ENCODE measurements at regions not wholly inside any gene's neighbourhood (a gene's known extent, or its start where the extent isn't known, plus 50 kb on each side); places are given as distances from the start of the nearest gene placed in this dataset.

DNA sequence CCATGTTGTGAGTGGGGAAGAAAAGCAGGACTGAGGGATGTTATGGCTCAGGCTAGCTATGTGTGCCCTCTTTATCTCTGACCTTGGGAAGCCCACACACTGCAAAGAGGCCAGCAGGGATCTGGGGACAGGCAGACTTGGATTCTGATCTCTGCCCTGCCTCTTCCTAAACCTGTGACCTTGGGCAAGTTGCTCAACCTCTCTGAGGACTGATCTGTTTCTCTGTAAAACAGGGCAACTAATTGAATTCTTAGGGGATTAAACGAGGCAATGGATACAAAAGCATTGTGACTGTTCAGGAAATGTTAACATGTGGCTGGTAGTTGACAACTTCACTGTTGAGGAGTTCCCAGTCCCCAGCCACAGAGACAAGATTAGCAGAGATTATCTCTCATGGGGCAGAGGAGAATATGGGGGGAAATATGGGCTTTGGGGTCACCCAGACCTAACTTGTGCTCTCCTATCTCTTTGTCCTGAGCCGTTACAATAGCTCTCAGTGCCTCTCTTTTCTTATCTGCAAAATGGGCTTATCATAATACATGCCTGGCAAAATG lies 184.7 kb upstream of the GLI2 start:
- DNase-seq (ENCODE audit: low read depth, low spot score), result no peak
- H3K4me3 ChIP-seq (ENCODE audit: low read length), result no peak overlapping the region

GRCh38 chr2:120551522-120551921 lies 184.1 kb upstream of the GLI2 start:
- DNase-seq (ENCODE audit: low read depth, low spot score), result no peak

DNA sequence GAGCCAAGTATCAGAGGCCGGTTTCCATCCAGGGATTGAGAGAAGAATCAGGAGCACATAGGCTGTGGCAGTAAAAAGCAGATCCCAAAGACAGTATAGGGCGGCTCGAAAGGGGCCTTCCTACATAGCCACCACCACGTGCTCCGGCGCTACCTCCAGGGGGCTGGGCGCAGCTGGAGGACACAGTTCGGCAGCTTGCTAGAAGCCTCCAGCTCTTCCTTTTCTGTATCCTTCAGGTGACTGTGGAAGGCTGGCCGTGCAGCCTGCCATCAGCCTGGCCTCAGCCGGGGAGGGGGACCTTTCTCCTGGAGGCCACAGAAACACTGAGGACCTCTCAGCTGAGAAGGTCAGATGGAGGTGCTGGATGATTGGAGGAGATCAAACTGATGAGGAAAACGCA lies 183.6 kb upstream of the GLI2 start:
- H3K4me3 ChIP-seq (ENCODE audit: low read length), result no peak overlapping the region
- DNase-seq (ENCODE audit: low read depth, low spot score), result no peak

More at GRCh38 chr2:120551522-120551921, 184.1 kb upstream of the GLI2 start:
- no peak overlapping the region for H3K4me3 ChIP-seq (ENCODE audit: low read length)

- DNase-seq (ENCODE audit: low read depth, low spot score), result peak; percentile 6
- H3K4me3 ChIP-seq (ENCODE audit: low read length), result no peak overlapping the region
Observed at GRCh38 chr2:120552800-120553481, 182.7 kb upstream of the GLI2 start.

DNA sequence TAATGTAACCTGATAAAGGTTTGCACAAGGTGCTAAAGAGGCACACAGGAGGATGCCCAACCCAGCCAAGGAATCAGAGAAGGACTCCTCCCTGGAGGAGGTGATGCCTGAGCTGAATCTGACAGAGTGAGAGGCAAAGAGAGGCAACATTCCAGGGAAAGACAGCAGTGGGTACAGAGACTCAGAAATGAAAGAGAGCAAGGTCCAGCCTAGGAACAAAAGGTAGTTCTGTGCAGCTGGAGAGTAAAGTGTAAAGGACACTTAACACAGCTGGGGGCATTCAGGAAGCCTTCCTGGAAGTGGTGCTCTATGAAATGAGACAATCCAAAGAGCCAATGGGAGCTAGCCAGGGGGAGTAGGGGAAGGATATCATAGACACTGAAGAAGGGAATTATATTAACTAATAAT lies 181.0 kb upstream of the GLI2 start:
- DNase-seq (ENCODE audit: low read depth, low spot score), result no peak
- H3K4me3 ChIP-seq (ENCODE audit: low read length), result no peak overlapping the region

- no peak overlapping the region for H3K4me3 ChIP-seq (ENCODE audit: low read length)
- no peak for DNase-seq (ENCODE audit: low read depth, low spot score)
Observed at GRCh38 chr2:120555092-120555491, 180.6 kb upstream of the GLI2 start.

DNA sequence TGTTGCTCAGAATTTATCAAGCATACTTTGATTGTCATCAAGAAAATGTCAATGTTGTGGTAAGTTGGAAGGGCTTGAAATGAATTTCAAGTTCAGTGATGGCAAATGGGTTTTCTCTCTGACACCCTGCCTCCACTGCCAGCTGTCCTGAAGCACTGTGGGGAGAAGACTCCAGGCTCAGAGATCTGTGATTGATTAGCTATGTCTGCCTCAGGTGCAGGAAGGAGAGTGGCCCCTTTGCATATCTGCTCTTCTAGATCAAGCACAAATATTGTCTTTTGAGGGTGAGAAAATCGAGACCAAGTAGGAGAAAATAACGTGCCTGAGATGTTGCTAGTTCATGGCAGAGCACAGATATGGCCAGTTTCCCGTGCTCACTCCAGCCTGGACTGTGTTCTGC lies 178.8 kb upstream of the GLI2 start:
- H3K4me3 ChIP-seq (ENCODE audit: low read length), result no peak overlapping the region
- DNase-seq (ENCODE audit: low read depth, low spot score), result peak; percentile 37

DNA sequence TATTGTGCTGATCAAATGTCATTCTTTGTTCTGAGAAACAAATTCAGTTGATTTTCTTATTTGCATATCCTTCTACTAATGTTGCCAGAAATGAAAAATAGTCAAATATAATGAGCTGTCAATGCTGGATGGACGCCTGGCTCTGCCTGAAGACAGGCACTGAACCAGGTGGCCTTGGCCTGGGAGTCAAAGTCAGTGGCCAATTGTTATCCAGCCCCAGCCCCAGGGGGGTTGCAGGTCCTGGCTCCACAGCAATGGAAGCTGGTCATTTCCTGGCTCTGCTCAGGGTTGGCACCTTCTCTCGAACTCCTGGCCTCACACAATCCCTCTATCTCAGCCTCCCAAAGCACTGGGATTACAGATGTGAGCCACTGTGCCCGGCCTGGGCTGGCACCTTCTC lies 176.8 kb upstream of the GLI2 start:
- H3K4me3 ChIP-seq (ENCODE audit: low read length), result no peak overlapping the region
- DNase-seq (ENCODE audit: low read depth, low spot score), result no peak

DNA sequence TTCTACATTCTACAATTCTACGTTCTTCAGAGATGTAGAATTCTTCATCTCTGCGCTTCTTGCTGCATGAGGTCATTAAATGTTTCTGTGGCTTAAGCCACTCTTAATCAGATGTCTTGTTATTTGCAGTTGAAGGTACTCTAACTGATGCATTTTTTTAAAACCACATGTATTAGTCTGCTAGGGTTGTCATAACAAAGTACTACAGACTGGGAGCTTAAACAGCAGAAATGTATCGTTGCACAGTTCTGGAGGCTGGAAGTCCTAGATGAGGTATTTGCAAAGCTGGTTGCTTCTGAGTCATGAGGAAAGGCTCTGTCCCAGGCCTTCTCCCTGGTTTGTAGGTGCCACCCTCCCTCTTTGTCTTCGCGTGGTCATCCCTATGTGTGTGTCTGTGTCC lies 176.3 kb upstream of the GLI2 start:
- no peak overlapping the region for H3K4me3 ChIP-seq (ENCODE audit: low read length)
- DNase-seq (ENCODE audit: low read depth, low spot score), result no peak

- no peak overlapping the region for H3K4me3 ChIP-seq (ENCODE audit: low read length)
- no peak for DNase-seq (ENCODE audit: low read depth, low spot score)
Observed at GRCh38 chr2:120560330-120560729, 175.3 kb upstream of the GLI2 start.

GRCh38 chr2:120561379-120562035 lies 174.2 kb upstream of the GLI2 start:
- H3K4me3 ChIP-seq (ENCODE audit: low read length), result no peak overlapping the region
- DNase-seq (ENCODE audit: low read depth, low spot score), result no peak

DNA sequence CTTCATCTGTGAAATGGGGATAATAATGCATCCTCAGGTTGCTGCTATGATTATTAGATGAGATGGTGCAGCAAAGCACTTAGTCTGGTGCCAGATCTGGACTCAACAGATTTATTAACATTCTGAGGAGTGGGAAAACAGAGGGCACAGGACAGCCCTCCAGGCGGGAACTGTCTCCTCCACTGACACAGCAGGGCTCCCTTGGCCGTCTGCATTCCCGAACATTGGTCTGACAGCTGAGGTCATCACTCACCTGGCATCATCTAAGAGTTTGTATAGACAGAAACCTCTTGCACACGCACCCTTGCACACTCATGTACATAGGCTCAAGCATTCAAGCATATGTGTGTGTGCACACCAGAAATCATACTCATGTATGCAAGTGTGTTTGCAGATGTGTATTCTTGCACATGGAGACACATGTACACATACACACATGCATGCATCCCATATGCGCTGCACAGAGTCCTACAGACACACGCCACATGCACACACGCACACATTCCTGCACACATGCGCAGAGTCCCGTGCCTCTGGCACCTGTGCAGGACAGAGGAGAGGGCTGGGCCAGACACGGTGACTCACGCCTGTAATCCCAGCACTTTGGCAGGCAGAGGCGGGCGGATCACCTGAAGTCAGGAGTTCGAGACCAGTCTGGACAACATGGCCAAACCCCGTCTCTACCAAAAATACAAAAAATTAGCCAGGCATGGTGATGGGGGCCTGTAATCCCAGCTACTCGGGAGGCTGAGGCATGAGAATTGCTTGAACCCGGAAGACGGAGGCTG lies 173.3 kb upstream of the GLI2 start:
- no peak overlapping the region for H3K4me3 ChIP-seq (ENCODE audit: low read length)
- no peak for DNase-seq (ENCODE audit: low read depth, low spot score)

- H3K4me3 ChIP-seq (ENCODE audit: low read length), result no peak overlapping the region
Observed at GRCh38 chr2:120563616-120564015, 172.1 kb upstream of the GLI2 start.

GRCh38 chr2:120564213-120565094 lies 171.2 kb upstream of the GLI2 start:
- no peak overlapping the region for H3K4me3 ChIP-seq (ENCODE audit: low read length)
- no peak for DNase-seq (ENCODE audit: low read depth, low spot score)

More at GRCh38 chr2:120563616-120564015, 172.1 kb upstream of the GLI2 start:
- no peak for DNase-seq (ENCODE audit: low read depth, low spot score)

DNA sequence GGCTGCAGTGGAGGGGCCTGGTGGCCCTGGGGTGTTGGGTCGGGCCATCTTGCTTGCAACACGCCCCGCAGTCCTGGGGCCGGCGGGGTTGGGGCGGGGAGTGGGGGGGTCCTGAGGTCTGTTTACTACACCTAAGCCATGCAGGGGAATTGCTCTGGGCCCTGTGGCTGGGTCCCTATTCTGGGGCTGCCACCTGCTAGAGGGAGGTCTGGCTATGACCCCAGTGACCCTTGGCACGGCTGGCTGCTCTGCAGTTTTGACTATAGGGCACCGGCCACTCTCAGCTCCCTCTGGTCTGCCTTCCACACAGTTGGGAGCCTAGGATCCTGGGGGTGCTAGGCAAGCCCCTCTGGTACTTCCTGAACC lies 170.6 kb upstream of the GLI2 start:
- no peak overlapping the region for H3K4me3 ChIP-seq (ENCODE audit: low read length)
- DNase-seq (ENCODE audit: low read depth, low spot score), result no peak

- DNase-seq (ENCODE audit: low read depth, low spot score), result no peak
- no peak overlapping the region for H3K4me3 ChIP-seq (ENCODE audit: low read length)
Observed at GRCh38 chr2:120565929-120566328, 169.7 kb upstream of the GLI2 start.

- no peak overlapping the region for H3K4me3 ChIP-seq (ENCODE audit: low read length)
- DNase-seq (ENCODE audit: low read depth, low spot score), result no peak
Observed at GRCh38 chr2:120566331-120567035, 169.2 kb upstream of the GLI2 start.

GRCh38 chr2:120567128-120567527 lies 168.5 kb upstream of the GLI2 start:
- H3K4me3 ChIP-seq (ENCODE audit: low read length), result no peak overlapping the region
- DNase-seq (ENCODE audit: low read depth, low spot score), result no peak
